ENCODE measurements at regions not wholly inside any gene's neighbourhood (a gene's known extent, or its start where the extent isn't known, plus 50 kb on each side); places are given as distances from the start of the nearest gene placed in this dataset.

DNA sequence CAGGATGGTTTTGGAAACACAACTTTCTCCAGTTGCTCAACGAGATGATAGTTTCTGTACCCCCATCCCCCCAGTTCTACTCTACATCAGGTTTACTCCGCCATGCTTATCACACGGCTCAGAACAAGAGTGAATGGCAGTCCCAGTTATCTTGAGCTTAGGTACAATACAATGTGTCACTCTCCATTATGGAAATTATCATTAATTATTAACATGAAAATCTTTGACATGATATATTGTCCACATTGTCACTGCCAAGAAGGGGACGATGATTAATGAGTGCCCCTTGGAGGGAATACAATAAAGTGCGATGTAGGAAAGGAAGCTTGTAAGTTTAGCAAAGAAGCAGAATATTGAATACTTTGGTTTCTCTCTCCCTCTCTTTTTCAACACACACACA is 252.6 kb upstream of the CFAP20DC start:
- TF ChIP-seq, protein P1, sequence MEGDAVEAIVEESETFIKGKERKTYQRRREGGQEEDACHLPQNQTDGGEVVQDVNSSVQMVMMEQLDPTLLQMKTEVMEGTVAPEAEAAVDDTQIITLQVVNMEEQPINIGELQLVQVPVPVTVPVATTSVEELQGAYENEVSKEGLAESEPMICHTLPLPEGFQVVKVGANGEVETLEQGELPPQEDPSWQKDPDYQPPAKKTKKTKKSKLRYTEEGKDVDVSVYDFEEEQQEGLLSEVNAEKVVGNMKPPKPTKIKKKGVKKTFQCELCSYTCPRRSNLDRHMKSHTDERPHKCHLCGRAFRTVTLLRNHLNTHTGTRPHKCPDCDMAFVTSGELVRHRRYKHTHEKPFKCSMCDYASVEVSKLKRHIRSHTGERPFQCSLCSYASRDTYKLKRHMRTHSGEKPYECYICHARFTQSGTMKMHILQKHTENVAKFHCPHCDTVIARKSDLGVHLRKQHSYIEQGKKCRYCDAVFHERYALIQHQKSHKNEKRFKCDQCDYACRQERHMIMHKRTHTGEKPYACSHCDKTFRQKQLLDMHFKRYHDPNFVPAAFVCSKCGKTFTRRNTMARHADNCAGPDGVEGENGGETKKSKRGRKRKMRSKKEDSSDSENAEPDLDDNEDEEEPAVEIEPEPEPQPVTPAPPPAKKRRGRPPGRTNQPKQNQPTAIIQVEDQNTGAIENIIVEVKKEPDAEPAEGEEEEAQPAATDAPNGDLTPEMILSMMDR (IDR thresholded peaks at IDR 0.05 in 4 of 5, conservative IDR thresholded peaks at IDR 0.05 in 1 of 5): no peak
- TF ChIP-seq POLR2A (IDR thresholded peaks at IDR 0.05): no peak

Measured in gastrocnemius medialis (tissue), 4 donors.